HepG2 (cell line): ENCODE measurements at regions not wholly inside any gene's neighbourhood (a gene's known extent, or its start where the extent isn't known, plus 50 kb on each side); places are given as distances from the start of the nearest gene placed in this dataset.

Experiments
- ATAC-seq: fragments of 200-7000 bp; cut with Tn5 transposase; 3 replicates; pipeline ENCODE4 v1.9.1; 2020; ENCODE audit warnings: mild to moderate bottlenecking, moderate library complexity
- BruUV-seq: library from RNA; stranded (reverse); fragments of 400-500 nt; replicated peaks from 2 replicates; lab custom pipeline; 2021; lab: Mats Ljungman, UMichigan
- CTCF ChIA-PET: fragments of 300-600 bp; formaldehyde crosslinking; extraction: SDS; loops from one replicate; lab custom pipeline; 2021; ENCODE audit warnings: low total read pairs, inconsistent platforms, low intra/inter-chr PET ratio; lab: Yijun Ruan, JAX
- POLR2A ChIA-PET: fragments of 350-600 bp; sonication (Branson Sonifier 250); formaldehyde crosslinking; loops from one replicate; lab custom pipeline; 2020; ENCODE audit warnings: antibody characterized with exemption, inconsistent platforms; lab: Yijun Ruan, JAX
- DNase-seq: peaks from one replicate; pipeline ENCODE4 v3.0.0-alpha.2; 2015; ENCODE audit warnings: low spot score
- FAIRE-seq: peaks from 3 replicates; lab custom pipeline; 2011; peaks lifted over from hg19 to GRCh38; lab: Jason Lieb, UNC
- H2AFZ ChIP-seq: one replicate; pipeline ENCODE4 v1.6.1; 2011; ENCODE audit warnings: low read length, inconsistent platforms
- H3K27ac ChIP-seq: fragments of 300-600 bp; 3 replicates; pipeline ENCODE4 v1.8.0; 2011; ENCODE audit warnings: mixed run types, mild to moderate bottlenecking, mixed read lengths, low read length, inconsistent platforms; ENCODE audit not compliant: insufficient read depth; ENCODE audit errors: extremely low read length
- H3K27me3 ChIP-seq, 2 experiments: fragments of 200-600 bp in 1 of 2; 2 replicates in 1 of 2; 3 replicates in 1 of 2; pipeline versions ENCODE4 v1.6.0 to v1.8.0; 2011; ENCODE audit warnings: low read length in 2 of 2, mild to moderate bottlenecking in 2 of 2, moderate library complexity in 2 of 2, inconsistent platforms in 1 of 2; ENCODE audit not compliant: insufficient read depth in 2 of 2, control insufficient read depth in 1 of 2
- H3K36me3 ChIP-seq, 2 experiments: fragments of 200-600 bp in 1 of 2; replicated peaks in 1 of 2; 2 replicates in 1 of 2; 3 replicates in 1 of 2; pipeline versions ENCODE4 v1.5.1 to v1.8.0; 2011; ENCODE audit warnings: low read length in 2 of 2, inconsistent platforms in 1 of 2; ENCODE audit not compliant: insufficient read depth in 2 of 2, control insufficient read depth in 1 of 2
- H3K4me1 ChIP-seq: 2 replicates; pipeline ENCODE4 v1.5.1; 2012; ENCODE audit warnings: low read length, inconsistent platforms; ENCODE audit not compliant: insufficient read depth
- H3K4me2 ChIP-seq: 2 replicates; pipeline ENCODE4 v1.6.0; 2011; ENCODE audit warnings: low read depth, low read length, inconsistent platforms
- H3K4me3 ChIP-seq, 3 experiments: fragments of 200-600 bp in 1 of 3; sonication (generic), shearing (Covaris generic) in 1 of 3; replicated peaks in 1 of 3; 2 replicates each; pipeline ENCODE4 v1.5.1; 2011 to 2016; ENCODE audit warnings: low read length in 3 of 3, inconsistent platforms in 2 of 3, low read depth in 2 of 3, mild to moderate bottlenecking in 2 of 3, control low read depth in 1 of 3, mixed read lengths in 1 of 3; ENCODE audit not compliant: insufficient read depth in 1 of 3
- H3K79me2 ChIP-seq: one replicate; pipeline ENCODE4 v1.6.1; 2011; ENCODE audit warnings: low read length, inconsistent platforms; ENCODE audit not compliant: insufficient read depth
- H3K9ac ChIP-seq: 2 replicates; pipeline ENCODE4 v1.6.0; 2011; ENCODE audit warnings: mild to moderate bottlenecking, low read depth, low read length, inconsistent platforms; ENCODE audit not compliant: insufficient read depth
- H3K9me3 ChIP-seq: 2 replicates; pipeline ENCODE4 v1.5.1; 2012; ENCODE audit warnings: mild to moderate bottlenecking, low read length
- H4K20me1 ChIP-seq: 2 replicates; pipeline ENCODE4 v1.6.0; 2011; ENCODE audit warnings: inconsistent platforms, mild to moderate bottlenecking, low read length, moderate library complexity; ENCODE audit not compliant: insufficient read depth
- FOXK1 ChIP-seq: sonication (generic); formaldehyde crosslinking; IDR thresholded peaks from 2 replicates; pipeline ENCODE4 v1.4.0; 2020; ENCODE audit warnings: low read depth, missing genetic modification reagents, borderline replicate concordance
- NFIC ChIP-seq: IDR thresholded peaks from 2 replicates; pipeline ENCODE4 v1.6.1; 2012; ENCODE audit warnings: mild to moderate bottlenecking, low read length, inconsistent platforms
- TBX3 ChIP-seq: fragments of 450-650 bp; IDR thresholded peaks from 2 replicates; pipeline ENCODE4 v1.6.1; 2017; ENCODE audit warnings: antibody characterized with exemption, mild to moderate bottlenecking, inconsistent platforms, borderline replicate concordance
- ZNF530 ChIP-seq: sonication (generic); formaldehyde crosslinking; IDR thresholded peaks from 2 replicates; pipeline ENCODE4 v1.5.0; 2020; ENCODE audit warnings: low read depth, mild to moderate bottlenecking, missing genetic modification reagents
- ZNF557 ChIP-seq: sonication (generic); formaldehyde crosslinking; IDR thresholded peaks from 2 replicates; pipeline ENCODE4 v1.4.0; 2020; ENCODE audit warnings: missing genetic modification reagents
- WGBS: methylation state at CpG from one replicate; pipeline ENCODE4 v1.1.6; 2017; ENCODE audit warnings: low lambda C conversion rate; 5-methylcytosine and 5-hydroxymethylcytosine counted together
- in situ Hi-C: cut with HindIII; loops from 2 replicates; pipeline ENCODE4 v1.10.0; 2017; ENCODE audit warnings: low pct_unique_long_range_greater_than_20kb; ENCODE audit not compliant: extremely low pct_ligation_motif_present
- intact Hi-C: fragments of 100-400 bp; cut with micrococcal nuclease; formaldehyde crosslinking; loops from one replicate; pipeline ENCODE4 v1.10.0; 2022; ENCODE audit not compliant: unreplicated experiment
- TF ChIP-seq, protein P1 (sequence below): sonication (generic); formaldehyde crosslinking; IDR thresholded peaks from 2 replicates; pipeline ENCODE4 v1.5.1; 2020; ENCODE audit warnings: mild to moderate bottlenecking, missing genetic modification reagents, moderate library complexity
- TF ChIP-seq, protein P2 (sequence below): IDR thresholded peaks from 2 replicates; pipeline ENCODE4 v1.6.1; 2016; ENCODE audit warnings: missing biosample characterization, missing genetic modification reagents, low read depth

DNA sequence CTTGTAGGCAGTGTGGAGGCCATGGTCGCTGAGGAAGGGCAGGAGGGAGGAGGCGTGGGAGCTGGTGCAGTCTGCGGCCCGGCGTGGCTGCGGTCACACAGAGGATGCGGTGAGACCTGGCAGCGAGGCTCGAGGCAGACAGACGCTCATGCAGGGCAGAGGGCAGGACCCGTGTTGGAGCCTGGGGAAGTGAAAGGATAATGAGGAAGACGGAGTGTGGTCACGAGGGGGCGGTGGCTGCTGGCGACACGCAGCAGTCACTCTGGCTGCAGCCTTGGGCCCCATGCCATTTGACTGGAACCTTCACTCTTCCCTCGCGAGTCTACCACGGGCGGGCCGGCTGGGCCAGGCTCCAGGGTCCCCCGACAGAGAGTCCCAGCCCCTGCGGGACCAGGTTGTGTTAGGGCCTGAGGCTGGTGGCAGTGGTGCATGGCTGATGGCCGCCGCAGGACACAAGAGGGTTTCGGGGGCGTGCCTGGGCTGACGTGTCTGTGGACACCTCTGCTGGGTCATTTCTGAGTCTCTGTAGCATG lies 68.8 kb upstream of the HGFAC start:
- Histone ChIP-seq H3K9me3 (no peaks in the 10 kb centered on the region), H3K4me3 (no peak overlapping the region), H4K20me1 (no peaks in the 10 kb centered on the region), H3K4me2 (no peak overlapping the region), H3K9ac (no peak overlapping the region), H3K36me3 (peaks cover 4 to 16% of the 10 kb centered on the region in 2 experiments; a peak in 4 of 5 replicates), H2AFZ (no peak overlapping the region), H3K79me2 (no peaks in the 10 kb centered on the region), H3K27ac (no peak overlapping the region), H3K27me3 (no peaks in the 10 kb centered on the region), H3K4me1 (peaks cover 7% of the 10 kb centered on the region)
- BruUV-seq: no TSS peak
- intact Hi-C loops: no loop called here
- 96% methylated on average over 18 of the region's 28 CpGs for WGBS
- in situ Hi-C loops: no loop called here
- no peak for ATAC-seq
- TF ChIP-seq ZNF530 (CRISPR knock-in tag) (no peak), ZNF557 (CRISPR knock-in tag) (no peak), NFIC (no peak)
- TF ChIP-seq, protein P1, sequence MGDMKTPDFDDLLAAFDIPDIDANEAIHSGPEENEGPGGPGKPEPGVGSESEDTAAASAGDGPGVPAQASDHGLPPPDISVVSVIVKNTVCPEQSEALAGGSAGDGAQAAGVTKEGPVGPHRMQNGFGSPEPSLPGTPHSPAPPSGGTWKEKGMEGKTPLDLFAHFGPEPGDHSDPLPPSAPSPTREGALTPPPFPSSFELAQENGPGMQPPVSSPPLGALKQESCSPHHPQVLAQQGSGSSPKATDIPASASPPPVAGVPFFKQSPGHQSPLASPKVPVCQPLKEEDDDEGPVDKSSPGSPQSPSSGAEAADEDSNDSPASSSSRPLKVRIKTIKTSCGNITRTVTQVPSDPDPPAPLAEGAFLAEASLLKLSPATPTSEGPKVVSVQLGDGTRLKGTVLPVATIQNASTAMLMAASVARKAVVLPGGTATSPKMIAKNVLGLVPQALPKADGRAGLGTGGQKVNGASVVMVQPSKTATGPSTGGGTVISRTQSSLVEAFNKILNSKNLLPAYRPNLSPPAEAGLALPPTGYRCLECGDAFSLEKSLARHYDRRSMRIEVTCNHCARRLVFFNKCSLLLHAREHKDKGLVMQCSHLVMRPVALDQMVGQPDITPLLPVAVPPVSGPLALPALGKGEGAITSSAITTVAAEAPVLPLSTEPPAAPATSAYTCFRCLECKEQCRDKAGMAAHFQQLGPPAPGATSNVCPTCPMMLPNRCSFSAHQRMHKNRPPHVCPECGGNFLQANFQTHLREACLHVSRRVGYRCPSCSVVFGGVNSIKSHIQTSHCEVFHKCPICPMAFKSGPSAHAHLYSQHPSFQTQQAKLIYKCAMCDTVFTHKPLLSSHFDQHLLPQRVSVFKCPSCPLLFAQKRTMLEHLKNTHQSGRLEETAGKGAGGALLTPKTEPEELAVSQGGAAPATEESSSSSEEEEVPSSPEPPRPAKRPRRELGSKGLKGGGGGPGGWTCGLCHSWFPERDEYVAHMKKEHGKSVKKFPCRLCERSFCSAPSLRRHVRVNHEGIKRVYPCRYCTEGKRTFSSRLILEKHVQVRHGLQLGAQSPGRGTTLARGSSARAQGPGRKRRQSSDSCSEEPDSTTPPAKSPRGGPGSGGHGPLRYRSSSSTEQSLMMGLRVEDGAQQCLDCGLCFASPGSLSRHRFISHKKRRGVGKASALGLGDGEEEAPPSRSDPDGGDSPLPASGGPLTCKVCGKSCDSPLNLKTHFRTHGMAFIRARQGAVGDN: peak; percentile 4; the same call in 1 of the 2 replicates
- FAIRE-seq: no peak
- no peak for DNase-seq
- ChIA-PET POLR2A (no interaction called here), CTCF (no interaction called here)

DNA sequence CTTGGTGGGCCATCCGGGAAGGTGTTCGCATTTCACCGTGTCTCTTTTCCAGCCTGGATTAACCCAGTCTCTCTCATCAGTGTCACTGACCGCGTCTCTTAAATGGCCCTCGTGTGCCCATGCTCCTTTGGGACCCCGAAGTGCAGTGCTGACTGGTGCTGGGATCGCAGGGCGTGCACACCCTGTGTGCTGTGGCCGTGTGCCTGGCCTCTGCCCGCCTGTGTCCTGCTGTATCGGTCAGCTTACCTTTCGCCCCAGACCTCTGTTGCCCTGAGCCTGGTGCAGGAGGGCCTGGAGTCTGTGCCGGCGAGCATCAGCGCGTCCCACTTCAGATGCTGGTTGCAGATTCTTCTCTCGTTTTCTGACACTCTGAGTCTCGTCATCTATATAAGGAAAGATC lies 68.3 kb upstream of the HGFAC start:
- H4K20me1 ChIP-seq: no peaks in the 10 kb centered on the region
- no peaks in the 10 kb centered on the region for H3K9me3 ChIP-seq
- in situ Hi-C loops: no loop called here
- no peak overlapping the region for H3K4me3 ChIP-seq
- peaks cover 7% of the 10 kb centered on the region for H3K4me1 ChIP-seq
- H3K4me2 ChIP-seq: no peak overlapping the region
- H3K36me3 ChIP-seq: peaks cover 4 to 16% of the 10 kb centered on the region in 2 experiments; a peak in 4 of 5 replicates
- H3K27me3 ChIP-seq: no peaks in the 10 kb centered on the region
- H3K27ac ChIP-seq: no peak overlapping the region
- DNase-seq (no peak), FAIRE-seq (no peak), ATAC-seq (no peak)
- no TSS peak for BruUV-seq
- CTCF ChIA-PET: no interaction called here
- H2AFZ ChIP-seq: no peak overlapping the region
- H3K79me2 ChIP-seq: no peaks in the 10 kb centered on the region
- no peak overlapping the region for H3K9ac ChIP-seq
- intact Hi-C loops: no loop called here
- WGBS: 97% methylated on average over 14 of the region's 19 CpGs
- POLR2A ChIA-PET: no interaction called here
- TF ChIP-seq, protein P2, sequence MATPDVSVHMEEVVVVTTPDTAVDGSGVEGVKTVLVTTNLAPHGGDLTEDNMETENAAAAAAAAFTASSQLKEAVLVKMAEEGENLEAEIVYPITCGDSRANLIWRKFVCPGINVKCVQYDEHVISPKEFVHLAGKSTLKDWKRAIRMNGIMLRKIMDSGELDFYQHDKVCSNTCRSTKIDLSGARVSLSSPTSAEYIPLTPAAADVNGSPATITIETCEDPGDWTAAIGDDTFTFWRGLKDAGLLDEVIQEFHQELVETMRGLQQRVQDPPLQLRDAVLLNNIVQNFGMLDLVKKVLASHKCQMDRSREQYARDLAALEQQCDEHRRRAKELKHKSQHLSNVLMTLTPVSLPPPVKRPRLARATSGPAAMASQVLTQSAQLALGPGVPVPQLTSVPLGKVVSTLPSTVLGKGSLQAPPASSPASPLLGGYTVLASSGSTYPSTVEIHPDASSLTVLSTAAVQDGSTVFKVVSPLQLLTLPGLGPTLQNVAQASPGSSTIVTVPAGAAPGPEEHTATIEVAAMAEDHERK: no peak
- TF ChIP-seq TBX3: no peak
- TF ChIP-seq FOXK1 (CRISPR knock-in tag): no peak
